HUES64 (cell line): ENCODE measurements at regions not wholly inside any gene's neighbourhood (a gene's known extent, or its start where the extent isn't known, plus 50 kb on each side); places are given as distances from the start of the nearest gene placed in this dataset.
"Not testable (repeated sequence)": the region's sequence is repeated elsewhere in the genome, so short reads cannot be mapped to it uniquely, and the experiment has no call there.

ENCODE experiments used
- H3K27ac ChIP-seq: 2 replicates; pipeline ENCODE4 v1.7.0; 2013; ENCODE audit warnings: low read depth, low read length, inconsistent platforms
- H3K27me3 ChIP-seq: 2 replicates; pipeline ENCODE4 v1.6.1; 2013; ENCODE audit warnings: mild to moderate bottlenecking, low read length; ENCODE audit not compliant: insufficient read depth
- H3K36me3 ChIP-seq: 2 replicates; pipeline ENCODE4 v1.6.1; 2013; ENCODE audit warnings: mild to moderate bottlenecking, low read length; ENCODE audit not compliant: insufficient read depth
- H3K4me1 ChIP-seq: 2 replicates; pipeline ENCODE4 v1.6.1; 2013; ENCODE audit warnings: mild to moderate bottlenecking, low read length, moderate library complexity; ENCODE audit not compliant: insufficient read depth
- H3K4me3 ChIP-seq: 2 replicates; pipeline ENCODE4 v1.5.1; 2013; ENCODE audit warnings: mild to moderate bottlenecking, low read length, moderate library complexity
- H3K9ac ChIP-seq: 2 replicates; pipeline ENCODE4 v1.6.1; 2013; ENCODE audit warnings: mild to moderate bottlenecking, low read depth, low read length
- H3K9me3 ChIP-seq: 2 replicates; pipeline ENCODE4 v1.6.1; 2013; ENCODE audit warnings: low read depth, low read length; ENCODE audit not compliant: insufficient read depth
- WGBS: fragments of 150-250, 120-280 bp; methylation state at CpG from one replicate; pipeline ENCODE4 v1.1.7; 2013; ENCODE audit warnings: missing lambda C conversion rate; 5-methylcytosine and 5-hydroxymethylcytosine counted together

GRCh38 chr1:243074224-243074623 lies 180.9 kb downstream of the CEP170 start:
- H3K36me3 ChIP-seq, H3K9me3 ChIP-seq, H3K27me3 ChIP-seq, H3K4me1 ChIP-seq, H3K27ac ChIP-seq, H3K4me3 ChIP-seq, H3K9ac ChIP-seq: not testable (repeated sequence)
- whole genome bisulfite sequencing: no CpG with 5 or more reads among the region's 5 CpGs

- not testable (repeated sequence) for H3K36me3 ChIP-seq, H3K4me3 ChIP-seq, H3K4me1 ChIP-seq, H3K9ac ChIP-seq, H3K27ac ChIP-seq, H3K27me3 ChIP-seq, H3K9me3 ChIP-seq
- WGBS: 100% methylated on average over 5 of the region's 7 CpGs
Observed at GRCh38 chr1:243067056-243067455, 188.0 kb downstream of the CEP170 start.

DNA sequence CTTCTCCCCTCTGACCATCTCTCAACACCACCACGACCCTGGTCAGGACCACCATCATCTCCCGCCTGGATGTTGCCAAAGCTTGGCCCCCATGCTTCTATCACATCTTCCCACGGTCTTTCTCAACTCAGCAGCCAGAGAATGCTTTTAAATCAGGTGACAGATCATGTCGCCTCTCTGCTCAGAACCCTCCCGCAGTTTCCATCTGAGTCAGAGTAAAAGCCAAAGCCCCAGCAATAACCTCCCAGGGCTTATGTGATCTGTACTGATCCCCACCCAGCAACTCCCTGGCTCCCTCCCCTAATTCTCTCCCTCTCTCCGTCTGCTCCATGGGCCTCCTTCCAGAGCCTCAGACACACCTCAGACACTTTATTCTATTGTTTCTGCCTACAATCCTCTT lies 193.1 kb downstream of the CEP170 start:
- not testable (repeated sequence) for H3K4me3 ChIP-seq, H3K4me1 ChIP-seq, H3K9me3 ChIP-seq, H3K9ac ChIP-seq, H3K27me3 ChIP-seq, H3K36me3 ChIP-seq, H3K27ac ChIP-seq
- 72% methylated on average over 5 of the region's 6 CpGs for WGBS

DNA sequence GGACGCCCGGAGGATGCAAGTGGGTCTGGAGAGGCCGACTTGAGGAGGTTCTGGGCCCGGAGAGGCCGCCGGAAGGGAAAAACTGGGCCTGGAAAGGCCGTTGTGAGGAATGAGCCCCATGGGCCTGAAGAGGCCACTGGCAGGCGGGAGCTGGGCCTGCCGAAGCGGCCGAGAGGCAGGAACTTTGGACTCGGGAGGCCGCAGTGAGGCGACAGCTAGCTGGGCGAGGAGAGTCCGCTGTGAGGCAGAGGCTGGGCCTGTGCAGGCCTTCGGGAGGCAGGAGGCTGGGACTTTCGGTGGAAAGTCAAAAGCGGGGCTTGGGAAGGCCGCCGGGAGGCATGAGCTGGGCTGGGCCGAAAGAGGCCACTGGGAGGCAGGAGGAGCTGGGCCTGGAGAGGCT lies 199.6 kb downstream of the CEP170 start:
- not testable (repeated sequence) for H3K36me3 ChIP-seq, H3K9ac ChIP-seq, H3K4me1 ChIP-seq, H3K27me3 ChIP-seq, H3K9me3 ChIP-seq, H3K27ac ChIP-seq, H3K4me3 ChIP-seq
- WGBS: 95% methylated on average over 21 of the region's 22 CpGs

DNA sequence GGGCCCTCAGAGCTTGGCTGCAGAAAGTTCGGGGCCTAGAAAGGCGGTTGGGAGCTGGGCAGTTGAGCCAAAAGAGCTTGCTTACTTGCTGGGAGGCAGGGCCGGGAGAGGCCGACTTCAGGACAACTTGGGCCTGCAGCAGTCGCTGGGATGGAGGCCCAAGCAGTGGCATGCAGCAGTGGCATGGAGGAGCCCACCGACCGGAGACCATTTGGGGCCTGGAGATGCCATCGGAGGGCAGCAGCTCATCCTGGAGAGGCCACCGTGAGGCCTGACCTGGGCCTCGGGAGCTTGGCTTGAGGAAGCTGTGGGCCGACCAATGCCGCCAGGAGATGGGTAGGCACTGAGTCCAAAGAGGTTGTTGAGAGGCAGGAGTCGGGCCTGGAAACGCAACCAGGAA lies 200.0 kb downstream of the CEP170 start:
- not testable (repeated sequence) for H3K9ac ChIP-seq, H3K36me3 ChIP-seq, H3K4me3 ChIP-seq, H3K27me3 ChIP-seq, H3K27ac ChIP-seq, H3K9me3 ChIP-seq, H3K4me1 ChIP-seq
- WGBS: 96% methylated on average over 14 of the region's 14 CpGs

DNA sequence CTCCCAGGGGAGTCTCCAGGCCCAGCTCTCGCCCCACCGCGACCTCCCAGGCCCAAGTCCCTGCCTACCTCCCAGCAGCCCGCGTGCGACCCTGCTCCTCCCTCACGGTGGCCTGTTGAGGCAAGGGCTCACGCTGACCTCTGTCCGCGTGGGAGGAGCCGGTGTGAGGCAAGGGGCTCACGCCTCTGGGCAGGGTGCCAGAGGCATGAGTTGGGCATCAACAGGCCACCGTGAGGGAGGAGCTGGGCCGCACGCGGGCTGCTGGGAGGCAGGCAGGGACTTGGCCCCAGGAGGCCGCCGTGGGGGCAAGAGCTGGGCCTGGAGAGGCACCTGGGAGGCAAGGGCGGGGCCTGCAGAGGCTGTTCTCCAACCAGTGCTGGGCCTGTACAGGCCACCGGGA lies 200.4 kb downstream of the CEP170 start:
- H3K9me3 ChIP-seq, H3K27me3 ChIP-seq, H3K36me3 ChIP-seq, H3K4me3 ChIP-seq, H3K9ac ChIP-seq, H3K4me1 ChIP-seq, H3K27ac ChIP-seq: not testable (repeated sequence)
- WGBS: 96% methylated on average over 20 of the region's 20 CpGs

DNA sequence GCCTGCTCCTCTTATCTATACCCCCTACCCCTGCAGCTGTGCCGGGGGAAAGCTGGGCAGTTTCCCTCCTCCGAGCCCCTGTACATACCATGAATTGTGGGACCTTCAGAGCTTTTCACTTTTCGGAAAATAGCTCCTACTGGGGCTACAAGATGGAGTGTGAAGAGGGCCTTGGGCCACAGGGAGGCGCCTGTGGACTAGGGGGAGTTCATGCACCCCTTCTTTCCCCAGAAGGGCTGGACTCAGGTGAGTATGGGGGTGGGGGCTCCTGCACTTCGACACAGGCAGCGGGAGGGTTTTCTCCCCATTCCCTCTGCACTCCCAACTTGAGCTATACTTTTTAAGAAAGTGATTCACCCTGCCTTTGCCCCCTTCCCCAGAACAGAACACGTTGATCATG lies 202.0 kb downstream of the CEP170 start:
- not testable (repeated sequence) for H3K4me1 ChIP-seq, H3K27ac ChIP-seq, H3K4me3 ChIP-seq, H3K36me3 ChIP-seq, H3K9me3 ChIP-seq, H3K27me3 ChIP-seq, H3K9ac ChIP-seq
- 95% methylated on average over 2 of the region's 7 CpGs for WGBS

- 94% methylated on average over 2 of the region's 9 CpGs for WGBS
- not testable (repeated sequence) for H3K27ac ChIP-seq, H3K4me1 ChIP-seq, H3K9ac ChIP-seq, H3K4me3 ChIP-seq, H3K27me3 ChIP-seq, H3K9me3 ChIP-seq, H3K36me3 ChIP-seq
Observed at GRCh38 chr1:243050613-243051012, 204.5 kb downstream of the CEP170 start.

DNA sequence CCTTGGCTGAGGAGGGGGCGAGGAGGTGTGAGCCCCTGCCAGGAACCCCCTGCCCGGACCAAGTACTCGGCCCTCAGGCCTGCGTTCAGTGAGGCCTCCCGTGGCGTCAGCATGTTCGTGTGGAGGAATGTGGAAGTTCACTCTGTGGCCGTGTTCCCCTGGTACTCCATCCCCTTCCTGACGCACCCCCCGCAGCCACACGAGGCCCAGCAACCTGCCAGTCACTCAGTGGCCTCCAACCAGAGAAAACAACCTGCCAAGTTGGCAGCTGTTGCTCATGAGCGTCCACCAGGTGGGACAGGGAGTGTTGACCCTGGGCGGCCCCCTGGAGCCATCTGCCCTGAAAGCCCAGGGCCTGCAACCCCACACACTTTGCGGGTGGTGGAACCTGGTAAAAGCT lies 205.4 kb downstream of the CEP170 start:
- H3K9ac ChIP-seq, H3K27me3 ChIP-seq, H3K36me3 ChIP-seq, H3K4me1 ChIP-seq, H3K4me3 ChIP-seq, H3K9me3 ChIP-seq, H3K27ac ChIP-seq: not testable (repeated sequence)
- whole genome bisulfite sequencing: 93% methylated on average over 12 of the region's 14 CpGs

DNA sequence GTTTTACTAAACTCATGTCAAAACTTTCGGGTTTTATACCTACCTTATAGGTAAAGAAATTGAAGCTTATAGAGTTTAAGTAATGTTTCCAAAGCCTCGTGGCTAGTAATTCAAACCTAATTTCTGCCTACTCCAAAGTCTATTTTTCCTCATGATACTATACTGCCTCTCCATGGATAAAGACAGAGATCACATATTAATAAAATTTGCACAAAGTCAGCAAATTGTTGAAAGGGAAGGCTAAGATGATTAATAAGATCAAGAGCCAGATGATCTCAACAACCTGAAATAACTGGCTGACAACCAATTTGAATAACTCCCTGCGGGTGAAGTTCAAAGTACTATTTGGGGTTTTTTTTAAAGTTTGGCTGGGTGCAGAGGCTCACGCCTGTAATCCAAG lies 233.7 kb downstream of the CEP170 start:
- H3K9ac ChIP-seq, H3K9me3 ChIP-seq, H3K36me3 ChIP-seq, H3K4me1 ChIP-seq, H3K4me3 ChIP-seq, H3K27me3 ChIP-seq, H3K27ac ChIP-seq: not testable (repeated sequence)
- 85% methylated on average over 2 of the region's 4 CpGs for WGBS

GRCh38 chr1:243019030-243019635 lies 235.9 kb downstream of the CEP170 start:
- no CpG with 5 or more reads among the region's 1 CpG for WGBS

GRCh38 chr1:243010719-243011118 lies 244.4 kb downstream of the CEP170 start:
- H3K27ac ChIP-seq, H3K4me3 ChIP-seq, H3K27me3 ChIP-seq, H3K9me3 ChIP-seq, H3K4me1 ChIP-seq, H3K9ac ChIP-seq, H3K36me3 ChIP-seq: not testable (repeated sequence)
- no CpG with 5 or more reads among the region's 3 CpGs for WGBS

More at GRCh38 chr1:243019030-243019635, 235.9 kb downstream of the CEP170 start:
- H3K27ac ChIP-seq, H3K4me1 ChIP-seq, H3K4me3 ChIP-seq, H3K9ac ChIP-seq, H3K36me3 ChIP-seq, H3K9me3 ChIP-seq, H3K27me3 ChIP-seq: not testable (repeated sequence)
